ENCODE measurements at regions not wholly inside any gene's neighbourhood (a gene's known extent, or its start where the extent isn't known, plus 50 kb on each side); places are given as distances from the start of the nearest gene placed in this dataset.

GRCh38 chr17:72561266-72561665 lies 440.4 kb downstream of the SOX9 start:
- Histone ChIP-seq H3K36me3 (ENCODE audit: control insufficient read depth, insufficient read depth, low read length) (no peaks in the 10 kb centered on the region), H3K4me3 (ENCODE audit: low read length) (no peak overlapping the region), H3K27ac (ENCODE audit: low read depth, low read length) (no peak overlapping the region), H3K27me3 (ENCODE audit: control insufficient read depth, insufficient read depth, low read length, poor library complexity, severe bottlenecking) (no peaks in the 10 kb centered on the region), H3K9me3 (ENCODE audit: control insufficient read depth, low read length) (no peaks in the 10 kb centered on the region), H3K4me1 (ENCODE audit: control insufficient read depth, insufficient read depth, low read length) (no peaks in the 10 kb centered on the region), H3K9ac (ENCODE audit: extremely low read depth, low read length, poor library complexity, severe bottlenecking) (no peak overlapping the region)
- H3K27ac Mint-ChIP-seq, result no peak overlapping the region
- no peak overlapping the region for H3K4me3 Mint-ChIP-seq
- peaks cover 8% of the 10 kb centered on the region for H3K27me3 Mint-ChIP-seq (ENCODE audit: insufficient read depth)
- no peaks in the 10 kb centered on the region for H3K9me3 Mint-ChIP-seq
- H3K36me3 Mint-ChIP-seq (ENCODE audit: low read depth), result no peaks in the 10 kb centered on the region
- peaks cover 5% of the 10 kb centered on the region for H3K4me1 Mint-ChIP-seq
- TF ChIP-seq CTCF (conservative IDR thresholded peaks at IDR 0.05), result no peak
- no peak for DNase-seq
- WGBS, 2 experiments (ENCODE audit: insufficient coverage in 1 of 2, insufficient read length in 1 of 2), result 78 to 80% methylated on average over 1 to 5 of the region's 5 CpGs

DNA sequence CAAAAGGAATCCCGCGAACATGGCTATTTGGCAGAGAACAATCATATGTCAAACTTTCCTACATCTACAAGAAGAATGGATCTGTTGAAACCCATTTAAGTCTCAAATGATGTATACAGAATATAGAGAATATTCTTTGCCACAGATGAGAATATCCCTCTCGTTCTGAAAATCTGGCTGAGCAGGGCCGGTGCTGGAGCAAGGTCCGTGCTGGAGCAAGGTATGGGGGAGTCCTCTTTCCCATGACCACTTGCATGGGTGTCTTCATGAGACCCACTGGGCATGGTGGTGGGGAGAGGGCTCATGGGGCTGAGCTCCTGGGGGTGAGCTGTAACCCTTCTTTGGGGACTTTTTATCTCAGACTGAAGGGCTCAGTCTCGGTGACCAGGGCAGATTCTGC lies 440.9 kb downstream of the SOX9 start:
- no peak for TF ChIP-seq CTCF (conservative IDR thresholded peaks at IDR 0.05)
- no peak overlapping the region for H3K9ac ChIP-seq (ENCODE audit: extremely low read depth, low read length, poor library complexity, severe bottlenecking)
- WGBS, 2 experiments (ENCODE audit: insufficient coverage in 1 of 2, insufficient read length in 1 of 2), result 76 to 96% methylated on average over 3 to 6 of the region's 6 CpGs
- Mint-ChIP-seq H3K27ac (no peak overlapping the region), H3K4me1 (peaks cover 5% of the 10 kb centered on the region), H3K9me3 (no peaks in the 10 kb centered on the region), H3K27me3 (ENCODE audit: insufficient read depth) (peaks cover 9% of the 10 kb centered on the region), H3K4me3 (no peak overlapping the region), H3K36me3 (ENCODE audit: low read depth) (no peaks in the 10 kb centered on the region)
- H3K36me3 ChIP-seq (ENCODE audit: control insufficient read depth, insufficient read depth, low read length), result no peaks in the 10 kb centered on the region
- H3K4me1 ChIP-seq (ENCODE audit: control insufficient read depth, insufficient read depth, low read length), result no peaks in the 10 kb centered on the region
- H3K27me3 ChIP-seq (ENCODE audit: control insufficient read depth, insufficient read depth, low read length, poor library complexity, severe bottlenecking), result no peaks in the 10 kb centered on the region
- H3K27ac ChIP-seq (ENCODE audit: low read depth, low read length), result no peak overlapping the region
- no peak for DNase-seq
- H3K4me3 ChIP-seq (ENCODE audit: low read length), result no peak overlapping the region
- H3K9me3 ChIP-seq (ENCODE audit: control insufficient read depth, low read length), result no peaks in the 10 kb centered on the region

DNA sequence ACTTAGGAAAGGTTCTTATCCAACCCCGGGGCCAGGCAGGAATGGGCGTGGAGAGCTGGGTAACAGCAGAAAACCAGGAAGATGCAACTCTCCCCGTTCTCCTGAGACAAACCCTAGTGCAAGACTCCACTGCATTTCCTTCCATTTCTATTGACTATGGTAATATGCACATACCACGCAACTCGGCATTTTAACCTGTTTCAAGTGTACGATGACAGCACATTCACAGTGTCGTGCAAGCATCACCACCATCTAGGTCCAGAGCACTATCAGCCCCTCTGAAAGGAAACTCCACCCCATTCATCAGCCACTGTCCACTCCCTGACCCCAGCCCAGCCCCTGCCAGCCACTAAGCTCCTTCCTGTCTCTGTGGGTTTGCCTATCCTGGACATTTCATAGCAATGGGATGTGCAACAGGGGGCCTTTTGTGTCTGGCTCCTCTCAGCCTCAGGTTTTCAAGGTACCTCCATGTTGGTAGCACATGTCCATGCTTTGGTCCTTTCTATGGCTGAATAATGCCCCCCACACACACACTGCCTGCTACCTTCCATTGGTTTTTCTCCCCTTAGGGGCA lies 441.9 kb downstream of the SOX9 start:
- no peak overlapping the region for H3K27ac Mint-ChIP-seq
- DNase-seq, result no peak
- no peaks in the 10 kb centered on the region for H3K36me3 Mint-ChIP-seq (ENCODE audit: low read depth)
- H3K27me3 Mint-ChIP-seq (ENCODE audit: insufficient read depth), result peaks cover 10% of the 10 kb centered on the region
- 94 to 100% methylated on average over 2 to 7 of the region's 7 CpGs for WGBS, 2 experiments (ENCODE audit: insufficient coverage in 1 of 2, insufficient read length in 1 of 2)
- H3K36me3 ChIP-seq (ENCODE audit: control insufficient read depth, insufficient read depth, low read length), result no peaks in the 10 kb centered on the region
- TF ChIP-seq CTCF (conservative IDR thresholded peaks at IDR 0.05), result no peak
- no peaks in the 10 kb centered on the region for H3K9me3 Mint-ChIP-seq
- no peak overlapping the region for H3K4me3 Mint-ChIP-seq
- no peaks in the 10 kb centered on the region for H3K27me3 ChIP-seq (ENCODE audit: control insufficient read depth, insufficient read depth, low read length, poor library complexity, severe bottlenecking)
- no peak overlapping the region for H3K9ac ChIP-seq (ENCODE audit: extremely low read depth, low read length, poor library complexity, severe bottlenecking)
- H3K4me3 ChIP-seq (ENCODE audit: low read length), result no peak overlapping the region
- no peaks in the 10 kb centered on the region for H3K4me1 ChIP-seq (ENCODE audit: control insufficient read depth, insufficient read depth, low read length)
- no peak overlapping the region for H3K27ac ChIP-seq (ENCODE audit: low read depth, low read length)
- H3K4me1 Mint-ChIP-seq, result peaks cover 10% of the 10 kb centered on the region
- H3K9me3 ChIP-seq (ENCODE audit: control insufficient read depth, low read length), result no peaks in the 10 kb centered on the region

Data from endodermal cell (in vitro differentiated cells).